ENCODE measurements at regions not wholly inside any gene's neighbourhood (a gene's known extent, or its start where the extent isn't known, plus 50 kb on each side); places are given as distances from the start of the nearest gene placed in this dataset.

DNA sequence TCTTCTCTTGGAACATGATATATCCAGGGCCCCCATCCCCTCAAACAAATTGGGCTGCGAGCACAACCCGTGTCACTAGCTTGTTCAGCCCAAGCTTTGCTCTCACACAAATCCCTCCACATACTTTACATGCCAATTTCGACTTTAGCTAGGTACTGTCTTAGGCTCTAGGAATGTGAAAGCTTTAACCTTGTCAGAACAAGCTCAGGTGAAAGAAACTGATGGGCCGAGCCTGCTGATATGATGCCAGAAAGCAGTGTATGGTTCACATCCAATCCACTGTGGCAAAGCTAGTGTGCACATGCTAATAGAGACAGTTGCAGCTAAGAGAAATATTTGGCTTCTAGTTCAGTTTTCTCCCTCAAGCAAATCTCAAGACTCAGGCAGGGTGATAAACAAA lies 79.5 kb downstream of the TNFSF18 start:
- TF ChIP-seq, protein P1, sequence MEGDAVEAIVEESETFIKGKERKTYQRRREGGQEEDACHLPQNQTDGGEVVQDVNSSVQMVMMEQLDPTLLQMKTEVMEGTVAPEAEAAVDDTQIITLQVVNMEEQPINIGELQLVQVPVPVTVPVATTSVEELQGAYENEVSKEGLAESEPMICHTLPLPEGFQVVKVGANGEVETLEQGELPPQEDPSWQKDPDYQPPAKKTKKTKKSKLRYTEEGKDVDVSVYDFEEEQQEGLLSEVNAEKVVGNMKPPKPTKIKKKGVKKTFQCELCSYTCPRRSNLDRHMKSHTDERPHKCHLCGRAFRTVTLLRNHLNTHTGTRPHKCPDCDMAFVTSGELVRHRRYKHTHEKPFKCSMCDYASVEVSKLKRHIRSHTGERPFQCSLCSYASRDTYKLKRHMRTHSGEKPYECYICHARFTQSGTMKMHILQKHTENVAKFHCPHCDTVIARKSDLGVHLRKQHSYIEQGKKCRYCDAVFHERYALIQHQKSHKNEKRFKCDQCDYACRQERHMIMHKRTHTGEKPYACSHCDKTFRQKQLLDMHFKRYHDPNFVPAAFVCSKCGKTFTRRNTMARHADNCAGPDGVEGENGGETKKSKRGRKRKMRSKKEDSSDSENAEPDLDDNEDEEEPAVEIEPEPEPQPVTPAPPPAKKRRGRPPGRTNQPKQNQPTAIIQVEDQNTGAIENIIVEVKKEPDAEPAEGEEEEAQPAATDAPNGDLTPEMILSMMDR (conservative IDR thresholded peaks at IDR 0.05), result no peak
- no peak for TF ChIP-seq EZH2 (IDR thresholded peaks at IDR 0.05; ENCODE audit: low read depth)
